Nephron progenitor cell (in vitro differentiated cells): ENCODE measurements at regions not wholly inside any gene's neighbourhood (a gene's known extent, or its start where the extent isn't known, plus 50 kb on each side); places are given as distances from the start of the nearest gene placed in this dataset.

Source experiments
- DNase-seq: peaks from one replicate; pipeline ENCODE4 v3.0.0; 2021
- H3K27ac Mint-ChIP-seq: 2 replicates; pipeline ENCODE4 v1.8.0; 2021; ENCODE audit warnings: mild to moderate bottlenecking, moderate library complexity, mixed read lengths
- H3K27me3 Mint-ChIP-seq: 2 replicates; pipeline ENCODE4 v1.8.0; 2021; ENCODE audit warnings: mild to moderate bottlenecking, low read depth, mixed read lengths; ENCODE audit not compliant: poor library complexity
- H3K36me3 Mint-ChIP-seq: 2 replicates; pipeline ENCODE4 v1.8.0; 2021; ENCODE audit warnings: low read depth, mixed read lengths
- H3K4me1 Mint-ChIP-seq: 2 replicates; pipeline ENCODE4 v1.8.0; 2021; ENCODE audit warnings: mixed read lengths
- H3K4me3 Mint-ChIP-seq: 2 replicates; pipeline ENCODE4 v1.8.0; 2021; ENCODE audit warnings: mild to moderate bottlenecking, moderate library complexity, mixed read lengths
- H3K9me3 Mint-ChIP-seq: 2 replicates; pipeline ENCODE4 v1.8.0; 2021; ENCODE audit warnings: mild to moderate bottlenecking, moderate library complexity, mixed read lengths
- CTCF ChIP-seq: fragments of 200-600 bp; sonication (generic); IDR thresholded peaks from 2 replicates; pipeline ENCODE4 v1.5.0; 2021; ENCODE audit warnings: antibody characterized with exemption

- TF ChIP-seq CTCF = no peak
- Mint-ChIP-seq H3K4me3 (peak overlapping the region; percentile 6), H3K9me3 (no peaks in the 10 kb centered on the region), H3K27ac (no peak overlapping the region), H3K4me1 (peaks cover 47% of the 10 kb centered on the region), H3K36me3 (no peaks in the 10 kb centered on the region), H3K27me3 (peaks cover 42% of the 10 kb centered on the region)
- DNase-seq = no peak
These were observed 61.8 kb upstream of the ARAP3 start for GRCh38 chr5:141743866-141744272.

GRCh38 chr5:141742866-141743851, 61.1 kb upstream of the ARAP3 start:
- DNase-seq = peak; percentile 89
- peaks cover 45% of the 10 kb centered on the region for H3K27me3 Mint-ChIP-seq
- H3K36me3 Mint-ChIP-seq = no peaks in the 10 kb centered on the region
- H3K27ac Mint-ChIP-seq = no peak overlapping the region
- peaks cover 45% of the 10 kb centered on the region for H3K4me1 Mint-ChIP-seq
- TF ChIP-seq CTCF = no peak
- no peak overlapping the region for H3K4me3 Mint-ChIP-seq
- H3K9me3 Mint-ChIP-seq = no peaks in the 10 kb centered on the region

GRCh38 chr5:141742144-141742543, 60.1 kb upstream of the ARAP3 start:
- DNase-seq = no peak
- no peak overlapping the region for H3K4me3 Mint-ChIP-seq
- H3K27ac Mint-ChIP-seq = no peak overlapping the region
- H3K36me3 Mint-ChIP-seq = no peaks in the 10 kb centered on the region
- no peaks in the 10 kb centered on the region for H3K9me3 Mint-ChIP-seq
- TF ChIP-seq CTCF = no peak
- H3K4me1 Mint-ChIP-seq = peaks cover 36% of the 10 kb centered on the region
- peaks cover 39% of the 10 kb centered on the region for H3K27me3 Mint-ChIP-seq

GRCh38 chr5:141740885-141741284, 58.9 kb upstream of the ARAP3 start:
- Mint-ChIP-seq H3K27me3 (peaks cover 31% of the 10 kb centered on the region), H3K4me1 (peaks cover 27% of the 10 kb centered on the region)

GRCh38 chr5:141737535-141737934, 55.5 kb upstream of the ARAP3 start:
- Mint-ChIP-seq H3K27me3 (peaks cover 37% of the 10 kb centered on the region), H3K36me3 (no peaks in the 10 kb centered on the region), H3K4me3 (no peak overlapping the region), H3K9me3 (no peaks in the 10 kb centered on the region), H3K4me1 (no peaks in the 10 kb centered on the region), H3K27ac (no peak overlapping the region)
- DNase-seq = no peak
- TF ChIP-seq CTCF = no peak

More at GRCh38 chr5:141740885-141741284, 58.9 kb upstream of the ARAP3 start:
- Mint-ChIP-seq H3K27ac (no peak overlapping the region), H3K36me3 (no peaks in the 10 kb centered on the region), H3K4me3 (no peak overlapping the region), H3K9me3 (no peaks in the 10 kb centered on the region)
- no peak for TF ChIP-seq CTCF
- no peak for DNase-seq
